DMS 273 treated with DMSO at 0.1 percent for 48 hours (cell line): ENCODE measurements at regions not wholly inside any gene's neighbourhood (a gene's known extent, or its start where the extent isn't known, plus 50 kb on each side); places are given as distances from the start of the nearest gene placed in this dataset.

Source experiments
- DNase-seq: peaks from one replicate; lab custom pipeline; 2025; lab: John Stamatoyannopoulos, UW

GRCh38 chr11:119982517-119983239 lies 155.2 kb downstream of the TRIM29 start:
- no peak for DNase-seq

GRCh38 chr11:119980431-119980830 lies 157.5 kb downstream of the TRIM29 start:
- DNase-seq = no peak

GRCh38 chr11:119979701-119980100 lies 158.2 kb downstream of the TRIM29 start:
- no peak for DNase-seq

DNA sequence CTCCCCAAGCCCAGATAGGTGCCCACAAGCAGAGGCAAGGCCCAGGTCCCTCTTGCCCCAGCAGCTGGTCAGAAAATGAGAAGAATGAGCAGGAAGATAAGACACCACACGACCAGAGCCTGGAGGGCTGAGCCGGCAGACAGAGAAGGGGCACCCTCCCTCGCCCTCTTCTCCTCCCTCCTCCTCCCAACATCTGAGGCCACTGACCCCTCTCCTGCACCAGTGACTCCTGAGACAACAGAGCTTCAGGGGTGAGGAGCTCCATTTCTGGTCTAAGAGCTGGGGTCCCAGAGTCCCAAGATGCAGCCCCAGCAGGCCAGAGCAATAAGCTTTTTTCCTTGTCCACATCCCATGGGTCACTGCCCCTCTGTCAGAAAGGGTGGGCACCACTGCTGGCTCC lies 159.2 kb downstream of the TRIM29 start:
- no peak for DNase-seq

- DNase-seq = no peak
Observed at GRCh38 chr11:119977881-119978280, 160.0 kb downstream of the TRIM29 start.

DNA sequence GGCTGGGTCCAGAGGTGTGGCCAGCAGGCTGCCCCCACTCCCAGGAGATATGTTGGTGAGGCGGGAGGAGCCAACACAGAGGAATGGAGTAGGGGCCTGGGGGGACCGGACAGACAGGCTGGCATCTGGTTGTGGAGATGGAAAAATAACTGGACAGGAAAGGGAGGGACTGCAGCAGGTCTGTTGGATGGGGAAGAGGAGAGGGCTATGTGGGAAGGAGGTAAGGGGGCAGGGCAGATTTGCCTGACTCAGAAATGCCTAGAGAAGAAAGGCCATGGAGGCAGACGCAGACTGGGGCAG lies 160.4 kb downstream of the TRIM29 start:
- DNase-seq = no peak

DNA sequence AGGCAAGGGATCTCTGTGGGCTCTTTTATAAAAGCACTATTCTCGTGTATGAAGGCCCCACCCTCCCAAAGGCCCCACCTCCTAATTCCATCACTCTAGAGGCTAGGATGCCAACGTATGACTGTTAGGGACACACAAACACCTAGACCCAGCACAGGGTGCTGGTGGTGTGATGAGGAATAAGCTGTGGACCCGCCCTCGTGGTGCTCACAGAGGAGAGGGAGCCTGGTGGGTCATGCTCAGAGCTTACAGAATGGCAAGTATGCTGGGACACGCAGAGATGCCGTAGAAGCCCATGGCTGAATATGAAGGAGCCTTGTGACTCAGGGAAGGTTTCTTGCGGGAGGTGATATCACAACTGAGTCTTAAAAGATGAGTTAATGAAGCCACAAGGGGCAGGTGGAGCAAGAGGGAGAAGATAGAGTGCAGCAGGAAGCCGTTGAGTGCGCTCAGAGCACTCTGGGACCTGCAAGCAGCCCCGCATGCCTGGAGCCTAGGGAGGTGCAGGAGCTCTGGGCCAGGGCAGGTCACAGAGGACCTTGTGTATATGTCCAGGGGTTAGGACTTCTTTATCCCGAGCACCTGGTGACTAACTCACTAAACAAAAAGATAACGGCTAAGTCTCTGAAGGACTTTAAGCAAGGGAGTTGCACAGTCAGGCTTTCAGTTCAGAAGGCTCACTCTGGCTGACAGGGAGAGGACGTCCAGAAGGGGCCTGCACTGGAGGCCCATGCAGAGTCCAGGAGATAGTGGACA lies 160.9 kb downstream of the TRIM29 start:
- DNase-seq = no peak

DNA sequence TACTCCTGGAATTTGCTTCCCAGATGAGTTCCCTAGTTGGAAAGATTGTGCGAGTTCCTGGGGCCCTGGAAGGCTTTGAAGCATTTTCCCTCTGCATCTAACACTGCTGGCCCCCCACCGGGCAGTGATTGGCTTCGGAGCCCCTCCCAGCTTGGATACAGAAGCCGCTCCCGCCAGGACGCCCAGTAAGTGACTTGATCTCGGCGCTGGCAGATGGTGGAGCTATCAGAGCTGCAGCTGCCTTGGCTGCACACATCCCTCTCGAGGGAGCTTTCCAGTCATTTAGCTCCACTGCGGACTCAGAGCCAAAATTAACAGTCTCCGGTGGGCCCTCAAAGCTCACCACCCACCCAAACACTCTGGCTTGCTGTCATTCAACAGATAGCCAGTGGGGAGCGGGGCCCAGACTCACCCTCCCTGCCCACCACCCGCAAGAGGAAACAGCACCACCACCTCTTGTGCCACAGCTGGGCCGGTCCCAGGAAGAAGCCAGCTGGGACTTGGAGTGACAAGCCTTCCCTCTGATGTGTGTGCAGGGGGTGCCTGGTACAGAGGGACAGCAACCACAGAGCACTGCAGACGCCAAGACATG lies 162.3 kb downstream of the TRIM29 start:
- peak; percentile 74 for DNase-seq

DNA sequence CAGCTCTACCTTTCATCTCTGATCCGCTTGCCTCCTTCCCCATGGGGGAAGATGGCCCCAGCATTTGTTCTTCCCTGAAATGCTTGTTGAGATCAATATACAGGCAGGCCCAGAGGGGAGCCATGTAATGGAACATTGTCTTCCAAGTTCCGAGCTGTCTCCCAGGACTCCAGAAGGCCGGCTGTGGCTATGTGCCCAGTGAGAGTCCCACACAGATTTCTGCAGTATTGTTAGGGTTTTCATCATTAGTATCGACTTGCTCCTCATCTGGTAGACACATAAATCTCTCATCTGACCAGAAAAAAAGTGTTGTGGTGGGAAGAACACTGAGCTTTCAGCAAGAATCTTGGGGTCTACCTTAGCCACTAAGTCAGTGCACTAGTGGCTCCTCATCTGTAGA lies 163.4 kb downstream of the TRIM29 start:
- no peak for DNase-seq

GRCh38 chr11:119974051-119974450 lies 163.9 kb downstream of the TRIM29 start:
- DNase-seq = no peak

- no peak for DNase-seq
Observed at GRCh38 chr11:119972281-119972680, 165.6 kb downstream of the TRIM29 start.

DNA sequence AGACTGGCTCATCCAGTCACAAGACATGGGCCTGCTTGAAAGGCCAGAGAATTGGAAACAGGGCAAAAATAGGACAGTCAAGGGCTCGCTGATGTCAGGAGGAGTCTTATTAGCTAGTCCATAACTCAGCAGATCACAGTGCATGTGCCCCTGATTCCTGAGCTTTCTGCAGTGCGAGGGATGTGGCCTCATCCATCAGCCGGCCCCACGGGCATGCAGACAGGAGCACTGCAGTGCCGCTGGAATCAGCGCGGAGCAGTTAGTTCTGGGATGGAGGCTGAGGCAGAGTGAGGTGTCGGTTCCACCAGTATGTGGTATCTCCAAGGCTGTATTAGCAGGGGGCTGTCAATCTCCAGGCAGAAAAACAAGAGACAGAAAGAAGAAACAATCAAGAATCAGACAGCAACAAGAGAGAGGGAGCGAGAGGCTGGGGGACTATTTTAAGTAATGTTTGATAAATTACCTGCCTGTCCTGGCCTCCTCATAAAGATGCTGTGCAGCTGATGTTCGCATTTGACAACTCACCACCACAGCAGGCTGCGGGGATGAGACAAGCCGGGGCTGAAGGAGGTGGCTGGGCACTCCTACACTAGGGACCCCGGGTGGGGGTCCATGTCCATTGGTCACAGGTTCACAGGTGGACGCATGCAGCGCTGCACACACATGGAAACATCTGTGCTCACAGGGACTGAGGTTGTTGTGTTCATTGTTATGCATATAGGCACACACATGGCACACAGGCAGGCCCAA lies 167.2 kb downstream of the TRIM29 start:
- DNase-seq = no peak

DNA sequence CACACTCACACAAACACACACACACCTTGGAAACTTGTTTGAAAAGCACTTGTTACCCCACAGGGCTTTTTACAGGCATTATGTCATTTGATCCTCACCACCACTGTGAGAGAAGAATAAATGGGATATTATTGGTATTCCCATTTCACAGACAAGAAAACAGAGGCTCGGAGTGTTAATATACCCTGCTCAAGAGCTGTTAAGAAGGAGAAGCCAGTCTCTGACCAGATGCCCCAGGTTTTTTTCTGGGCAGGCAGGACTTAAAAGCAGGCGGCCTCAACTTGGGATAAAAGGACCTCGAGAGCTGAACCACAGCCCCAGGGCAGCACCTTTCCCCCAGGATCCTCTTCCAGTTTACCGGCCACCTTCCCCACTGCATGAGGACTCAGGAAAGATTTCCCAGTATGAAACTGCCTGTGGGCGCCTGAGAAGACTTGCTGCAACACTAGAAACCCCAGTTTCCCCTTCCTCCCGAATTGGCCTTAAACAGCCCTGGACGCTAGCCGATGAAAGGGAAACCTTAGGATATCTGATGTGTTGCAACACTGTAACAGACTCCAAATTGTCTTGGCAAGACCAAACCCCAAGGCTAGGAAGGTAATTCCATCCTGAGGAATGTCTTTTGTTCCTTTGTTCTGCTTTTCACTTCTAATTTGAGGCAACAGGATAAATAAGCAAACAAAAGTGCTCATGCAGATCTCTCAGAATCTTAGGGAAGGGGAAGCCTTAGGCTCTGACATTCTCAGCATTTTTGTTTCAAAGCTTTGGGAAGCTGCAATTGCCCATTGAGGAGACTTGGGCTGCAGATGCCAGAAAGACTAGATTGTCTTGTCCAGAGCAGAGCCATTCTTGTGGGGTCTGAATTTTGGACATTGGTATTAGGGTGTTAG lies 173.5 kb downstream of the TRIM29 start:
- DNase-seq = no peak

GRCh38 chr11:119957951-119958350 lies 180.0 kb downstream of the TRIM29 start:
- no peak for DNase-seq

- no peak for DNase-seq
Observed at GRCh38 chr11:119952441-119952840, 185.5 kb downstream of the TRIM29 start.

DNA sequence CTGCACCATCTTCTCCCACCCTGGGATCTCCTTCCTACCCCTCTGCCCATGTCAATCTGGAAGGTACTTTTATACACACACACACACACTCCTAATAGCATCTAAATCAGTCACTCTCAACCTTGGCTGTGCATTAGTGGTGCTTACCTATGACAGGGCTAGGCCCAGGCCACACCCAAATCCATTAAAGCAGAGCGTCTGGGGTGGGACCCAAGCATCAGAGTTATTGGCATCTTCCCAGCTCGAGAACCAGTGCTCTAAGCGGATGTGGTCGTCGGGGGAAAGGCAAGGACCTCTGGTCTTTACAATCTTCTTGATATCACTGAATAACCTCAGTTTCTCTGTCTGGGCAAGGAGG lies 194.6 kb downstream of the TRIM29 start:
- DNase-seq = no peak

DNA sequence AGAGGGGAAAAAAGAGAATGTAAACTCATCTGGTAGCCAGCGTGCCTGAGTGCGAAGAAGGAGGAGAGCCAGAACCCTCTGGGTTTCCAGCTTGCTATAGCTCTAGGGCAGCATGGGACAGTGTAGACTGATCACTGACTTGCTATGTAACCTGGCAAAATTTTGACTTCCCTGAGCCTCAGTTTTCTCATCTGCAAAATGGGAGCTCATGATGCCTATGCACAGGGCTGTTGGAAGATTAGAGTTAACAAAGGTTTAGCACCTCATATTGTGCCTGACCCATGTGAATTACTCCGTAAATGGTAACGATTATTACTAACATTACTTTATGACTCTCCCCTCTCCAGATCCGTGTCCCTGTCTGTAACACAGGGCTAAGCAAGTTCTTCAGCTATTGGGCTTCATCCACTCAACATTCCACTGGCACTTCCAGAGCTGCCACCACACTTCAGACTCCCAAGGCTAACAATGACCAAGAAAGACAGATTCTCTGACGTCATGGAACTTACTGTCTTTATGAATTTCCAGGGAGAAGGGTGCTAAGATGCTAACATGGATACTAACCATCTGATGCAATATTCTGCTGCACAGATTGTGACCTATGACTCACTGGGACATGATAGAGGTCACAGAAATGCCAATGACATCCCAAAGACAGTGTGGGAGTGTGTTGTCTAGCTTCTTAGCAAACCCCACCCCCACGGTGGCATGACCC lies 195.2 kb downstream of the TRIM29 start:
- DNase-seq = no peak

DNA sequence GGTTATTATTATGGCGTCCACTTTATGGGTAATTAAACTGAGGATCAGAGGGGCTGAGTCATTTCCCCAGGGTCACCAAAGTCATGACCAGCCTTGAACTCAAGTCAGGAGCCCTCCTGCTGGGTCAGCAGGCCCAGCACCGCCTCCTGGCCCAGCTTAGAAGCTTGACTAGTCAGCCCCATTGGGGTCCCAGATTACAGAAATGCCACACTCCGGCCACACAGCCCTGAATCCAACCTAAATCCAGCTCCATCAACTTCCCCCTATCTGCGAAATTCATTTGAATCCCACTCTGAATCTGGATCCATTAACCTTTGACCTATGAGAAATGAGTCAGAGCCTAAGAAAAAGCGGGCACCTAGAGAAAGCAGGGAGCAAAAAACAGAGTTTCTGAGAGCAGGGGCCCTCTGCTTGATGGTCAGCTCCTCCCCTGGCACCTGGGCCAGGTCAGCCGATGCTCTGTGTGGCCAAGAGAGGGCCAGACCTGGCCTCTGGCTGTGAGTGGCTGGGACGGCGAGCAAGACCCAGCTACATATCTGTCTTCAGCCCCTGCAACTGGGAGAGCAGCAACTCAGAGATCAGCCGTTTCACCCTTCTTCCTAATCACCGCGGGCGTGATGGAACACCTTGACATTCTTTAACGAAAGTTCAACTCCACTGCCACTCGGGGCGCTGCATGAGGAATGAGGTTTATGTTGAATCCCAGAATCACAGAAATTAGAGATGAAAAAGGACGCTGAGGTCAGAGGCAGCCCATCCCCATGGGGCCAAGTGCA lies 196.1 kb downstream of the TRIM29 start:
- DNase-seq = no peak

- no peak for DNase-seq
Observed at GRCh38 chr11:119941171-119941570, 196.7 kb downstream of the TRIM29 start.

- no peak for DNase-seq
Observed at GRCh38 chr11:119940401-119940976, 197.4 kb downstream of the TRIM29 start.
